ENCODE measurements at regions not wholly inside any gene's neighbourhood (a gene's known extent, or its start where the extent isn't known, plus 50 kb on each side); places are given as distances from the start of the nearest gene placed in this dataset.
"Not testable (repeated sequence)": the region's sequence is repeated elsewhere in the genome, so short reads cannot be mapped to it uniquely, and the experiment has no call there.

DNA sequence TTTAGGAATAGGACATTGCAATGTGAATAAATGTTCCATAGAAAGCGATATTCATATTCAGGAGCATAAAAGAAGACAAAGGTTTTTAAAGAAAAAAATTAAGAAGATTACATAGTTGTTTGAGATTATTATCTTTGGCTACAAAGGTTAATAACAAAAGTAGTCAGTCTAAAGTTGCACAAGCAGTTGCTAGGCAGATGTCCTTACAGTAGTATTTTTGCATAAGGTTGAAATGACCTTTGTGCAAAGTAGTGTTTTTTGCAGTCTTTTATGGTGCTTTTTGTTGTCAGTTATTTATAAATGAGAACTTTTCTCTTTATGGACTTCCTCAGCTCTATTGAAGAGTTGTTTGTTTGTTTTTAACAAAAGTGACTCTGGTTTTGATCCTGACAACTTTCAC is 447.8 kb downstream of the AMY1C start:
- ChIA-PET CTCF (no interaction called here), POLR2A (no interaction called here)
- Mint-ChIP-seq H3K27ac (ENCODE audit: low read depth, unreplicated experiment) (no peak overlapping the region), H3K9me3 (ENCODE audit: unreplicated experiment) (peaks cover 11% of the 10 kb centered on the region), H3K4me1 (ENCODE audit: insufficient read depth, unreplicated experiment) (no peaks in the 10 kb centered on the region), H3K36me3 (ENCODE audit: insufficient read depth, unreplicated experiment) (no peaks in the 10 kb centered on the region), H3K4me3 (ENCODE audit: unreplicated experiment) (no peak overlapping the region), H3K27me3 (ENCODE audit: insufficient read depth, unreplicated experiment) (no peaks in the 10 kb centered on the region)
- no TSS peak for BruUV-seq (replicated peaks)
- TF ChIP-seq, protein P1, sequence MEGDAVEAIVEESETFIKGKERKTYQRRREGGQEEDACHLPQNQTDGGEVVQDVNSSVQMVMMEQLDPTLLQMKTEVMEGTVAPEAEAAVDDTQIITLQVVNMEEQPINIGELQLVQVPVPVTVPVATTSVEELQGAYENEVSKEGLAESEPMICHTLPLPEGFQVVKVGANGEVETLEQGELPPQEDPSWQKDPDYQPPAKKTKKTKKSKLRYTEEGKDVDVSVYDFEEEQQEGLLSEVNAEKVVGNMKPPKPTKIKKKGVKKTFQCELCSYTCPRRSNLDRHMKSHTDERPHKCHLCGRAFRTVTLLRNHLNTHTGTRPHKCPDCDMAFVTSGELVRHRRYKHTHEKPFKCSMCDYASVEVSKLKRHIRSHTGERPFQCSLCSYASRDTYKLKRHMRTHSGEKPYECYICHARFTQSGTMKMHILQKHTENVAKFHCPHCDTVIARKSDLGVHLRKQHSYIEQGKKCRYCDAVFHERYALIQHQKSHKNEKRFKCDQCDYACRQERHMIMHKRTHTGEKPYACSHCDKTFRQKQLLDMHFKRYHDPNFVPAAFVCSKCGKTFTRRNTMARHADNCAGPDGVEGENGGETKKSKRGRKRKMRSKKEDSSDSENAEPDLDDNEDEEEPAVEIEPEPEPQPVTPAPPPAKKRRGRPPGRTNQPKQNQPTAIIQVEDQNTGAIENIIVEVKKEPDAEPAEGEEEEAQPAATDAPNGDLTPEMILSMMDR (IDR thresholded peaks at IDR 0.05; ENCODE audit: unreplicated experiment) = no peak
- no peak for DNase-seq (ENCODE audit: unreplicated experiment)
- intact Hi-C loops (cut with micrococcal nuclease) = no loop called here

DNA sequence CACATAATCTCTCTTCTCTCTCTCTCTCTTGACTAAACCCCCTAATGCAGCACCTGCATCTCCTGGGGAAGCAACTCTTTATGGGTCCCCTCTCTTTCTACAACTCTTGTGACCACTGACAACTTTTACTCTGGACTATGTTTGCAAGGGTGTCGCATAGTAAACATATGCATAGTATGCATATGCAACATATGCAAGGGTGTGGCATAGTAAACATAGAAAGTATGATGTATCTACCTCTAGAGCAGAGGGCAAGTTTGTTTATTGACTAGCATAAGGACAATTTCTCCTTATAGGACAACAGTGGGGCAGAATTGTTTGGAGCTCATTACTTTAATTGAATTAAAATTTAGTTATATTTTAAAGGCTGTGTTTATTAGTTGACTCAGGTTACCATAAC is 462.5 kb downstream of the AMY1C start:
- Mint-ChIP-seq H3K9me3 (ENCODE audit: unreplicated experiment) (peaks cover 6% of the 10 kb centered on the region), H3K36me3 (ENCODE audit: insufficient read depth, unreplicated experiment) (no peaks in the 10 kb centered on the region), H3K27me3 (ENCODE audit: insufficient read depth, unreplicated experiment) (no peaks in the 10 kb centered on the region), H3K4me3 (ENCODE audit: unreplicated experiment) (no peak overlapping the region), H3K4me1 (ENCODE audit: insufficient read depth, unreplicated experiment) (no peaks in the 10 kb centered on the region), H3K27ac (ENCODE audit: low read depth, unreplicated experiment) (no peak overlapping the region)
- DNase-seq (ENCODE audit: unreplicated experiment) = no peak
- BruUV-seq (replicated peaks) = no TSS peak
- ChIA-PET CTCF (no interaction called here), POLR2A (no interaction called here)
- TF ChIP-seq, protein P1 (IDR thresholded peaks at IDR 0.05; ENCODE audit: unreplicated experiment) = no peak
- intact Hi-C loops (cut with micrococcal nuclease) = no loop called here

DNA sequence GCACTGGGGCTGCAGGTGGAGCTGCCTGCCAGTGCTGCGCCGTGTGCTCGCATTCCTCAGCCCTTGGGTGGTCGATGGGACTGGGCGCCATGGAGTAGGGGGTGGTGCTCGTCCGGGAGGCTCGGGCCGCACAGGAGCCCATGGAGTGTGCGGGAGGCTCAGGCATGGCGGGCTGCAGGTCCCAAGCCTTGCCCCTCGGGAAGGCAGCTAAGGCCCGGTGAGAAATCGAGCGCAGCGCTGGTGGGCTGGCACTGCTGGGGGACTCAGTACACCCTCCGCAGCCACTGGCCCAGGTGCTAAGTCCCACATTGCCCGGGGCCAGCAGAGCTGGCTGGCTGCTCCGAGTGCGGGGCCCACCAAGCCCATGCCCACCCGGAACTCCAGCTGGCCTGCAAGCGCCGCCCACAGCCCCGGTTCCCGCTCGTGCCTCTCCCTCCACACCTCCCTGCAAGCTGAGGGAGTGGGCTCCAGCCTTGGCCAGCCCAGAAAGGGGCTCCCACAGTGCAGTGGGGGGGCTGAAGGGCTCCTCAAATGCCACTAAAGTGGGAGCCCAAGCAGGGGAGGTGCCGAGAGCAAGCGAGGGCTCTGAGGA is 467.8 kb downstream of the AMY1C start:
- intact Hi-C loops (cut with micrococcal nuclease); DNase-seq (ENCODE audit: unreplicated experiment); H3K27ac Mint-ChIP-seq (ENCODE audit: low read depth, unreplicated experiment); CTCF ChIA-PET; POLR2A ChIA-PET; BruUV-seq (replicated peaks); H3K4me3 Mint-ChIP-seq (ENCODE audit: unreplicated experiment); H3K36me3 Mint-ChIP-seq (ENCODE audit: insufficient read depth, unreplicated experiment); H3K27me3 Mint-ChIP-seq (ENCODE audit: insufficient read depth, unreplicated experiment); H3K4me1 Mint-ChIP-seq (ENCODE audit: insufficient read depth, unreplicated experiment): not testable (repeated sequence)
- peaks cover 22% of the 10 kb centered on the region for H3K9me3 Mint-ChIP-seq (ENCODE audit: unreplicated experiment)

DNA sequence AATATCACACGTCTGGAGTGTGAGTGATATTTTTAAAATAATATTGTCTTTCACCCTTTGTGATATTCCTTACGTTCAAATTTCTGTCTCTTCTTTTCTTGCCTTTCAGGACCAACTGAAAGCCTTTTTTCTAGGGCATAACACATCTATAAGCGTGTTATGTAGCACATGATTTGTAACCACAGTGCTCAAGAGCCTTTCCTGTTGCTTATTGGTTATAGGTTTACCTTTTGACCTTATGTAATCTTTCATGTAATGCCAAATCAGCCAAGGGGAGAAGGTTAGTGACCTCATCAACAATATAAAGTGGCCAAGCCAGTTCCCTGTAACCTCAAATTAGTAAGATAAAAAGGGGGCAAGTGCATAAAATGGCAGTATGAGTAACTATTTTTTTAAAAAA is 480.2 kb downstream of the AMY1C start:
- POLR2A ChIA-PET = no interaction called here
- CTCF ChIA-PET = no interaction called here
- no peak for DNase-seq (ENCODE audit: unreplicated experiment)
- no peak overlapping the region for H3K27ac Mint-ChIP-seq (ENCODE audit: low read depth, unreplicated experiment)
- H3K4me3 Mint-ChIP-seq (ENCODE audit: unreplicated experiment) = no peak overlapping the region
- H3K36me3 Mint-ChIP-seq (ENCODE audit: insufficient read depth, unreplicated experiment) = no peaks in the 10 kb centered on the region
- TF ChIP-seq, protein P1 (IDR thresholded peaks at IDR 0.05; ENCODE audit: unreplicated experiment) = no peak
- no TSS peak for BruUV-seq (replicated peaks)
- intact Hi-C loops (cut with micrococcal nuclease) = no loop called here
- peaks cover 19% of the 10 kb centered on the region for H3K27me3 Mint-ChIP-seq (ENCODE audit: insufficient read depth, unreplicated experiment)
- no peaks in the 10 kb centered on the region for H3K9me3 Mint-ChIP-seq (ENCODE audit: unreplicated experiment)
- no peaks in the 10 kb centered on the region for H3K4me1 Mint-ChIP-seq (ENCODE audit: insufficient read depth, unreplicated experiment)

DNA sequence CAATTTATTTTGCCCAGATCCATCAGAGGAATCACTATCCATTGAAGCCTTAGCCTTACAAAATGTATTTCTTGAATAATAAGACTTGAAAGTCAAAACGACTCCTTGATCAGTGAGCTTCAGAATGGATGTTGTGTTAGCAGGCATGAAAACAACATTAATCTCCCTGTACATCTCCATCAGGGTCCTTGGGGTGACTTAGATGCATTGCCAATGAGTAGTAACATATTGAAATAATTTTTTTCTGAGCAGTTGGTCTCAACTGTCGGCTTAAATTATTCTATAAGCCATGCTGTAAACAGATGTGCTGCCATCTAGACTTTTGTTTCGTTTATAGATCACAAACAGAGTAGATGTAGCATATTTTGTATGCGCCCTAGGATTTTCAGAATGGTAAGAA is 482.0 kb downstream of the AMY1C start:
- Mint-ChIP-seq H3K9me3 (ENCODE audit: unreplicated experiment) (no peaks in the 10 kb centered on the region), H3K27ac (ENCODE audit: low read depth, unreplicated experiment) (no peak overlapping the region)
- BruUV-seq (replicated peaks) = no TSS peak

More for the DNA sequence above, 482.0 kb downstream of the AMY1C start:
- DNase-seq (ENCODE audit: unreplicated experiment) = no peak
- Mint-ChIP-seq H3K27me3 (ENCODE audit: insufficient read depth, unreplicated experiment) (peaks cover 19% of the 10 kb centered on the region), H3K4me3 (ENCODE audit: unreplicated experiment) (no peak overlapping the region), H3K4me1 (ENCODE audit: insufficient read depth, unreplicated experiment) (no peaks in the 10 kb centered on the region), H3K36me3 (ENCODE audit: insufficient read depth, unreplicated experiment) (no peaks in the 10 kb centered on the region)
- intact Hi-C loops (cut with micrococcal nuclease) = no loop called here
- ChIA-PET POLR2A (no interaction called here), CTCF (no interaction called here)
- TF ChIP-seq, protein P1 (IDR thresholded peaks at IDR 0.05; ENCODE audit: unreplicated experiment) = no peak

Data from MCF 10A (cell line).